Colonic mucosa (tissue), 4 donors: ENCODE measurements at regions not wholly inside any gene's neighbourhood (a gene's known extent, or its start where the extent isn't known, plus 50 kb on each side); places are given as distances from the start of the nearest gene placed in this dataset.

ENCODE experiments used
- DNase-seq: peaks from one replicate; pipeline ENCODE4 v3.0.0-alpha.2; 2020
- H3K27ac ChIP-seq: fragments of 200-600 bp; one replicate; pipeline ENCODE4 v1.8.0; 2021
- H3K27me3 ChIP-seq: fragments of 200-600 bp; one replicate; pipeline ENCODE4 v1.8.0; 2021
- H3K36me3 ChIP-seq: fragments of 200-600 bp; one replicate; pipeline ENCODE4 v1.8.0; 2021
- H3K4me1 ChIP-seq: fragments of 200-600 bp; one replicate; pipeline ENCODE4 v1.8.0; 2021; ENCODE audit warnings: mild to moderate bottlenecking
- H3K4me3 ChIP-seq: fragments of 200-600 bp; one replicate; pipeline ENCODE4 v1.8.0; 2021
- H3K9ac ChIP-seq, 2 donors: one replicate each; pipeline ENCODE4 v1.7.0; 2013; ENCODE audit warnings: control low read depth in 2 of 2, low read depth in 2 of 2, low read length in 2 of 2
- H3K9me3 ChIP-seq: fragments of 200-600 bp; one replicate; pipeline ENCODE4 v1.8.0; 2021
- CTCF ChIP-seq: fragments of 200-600 bp; IDR thresholded peaks from one replicate; pipeline ENCODE4 v1.8.0; 2022; ENCODE audit warnings: antibody characterized with exemption, mild to moderate bottlenecking
- intact Hi-C: fragments of 100-400 bp; cut with DNase I; formaldehyde crosslinking; loops from one replicate; pipeline ENCODE4 v1.14.1; 2022
- donor health status: healthy.
- donor health status: DM: no; HTN: no; CAD: no.
- donor health status: DM: no; HTN: no; CAD: no.

- no peak for TF ChIP-seq CTCF
- no peaks in the 10 kb centered on the region for H3K36me3 ChIP-seq
- no peak overlapping the region for H3K4me3 ChIP-seq
- no peak overlapping the region for H3K27ac ChIP-seq
- no peak overlapping the region for H3K9ac ChIP-seq
- intact Hi-C loops: no loop called here
- no peak for DNase-seq
- H3K4me1 ChIP-seq: no peaks in the 10 kb centered on the region
- no peaks in the 10 kb centered on the region for H3K9me3 ChIP-seq
- no peaks in the 10 kb centered on the region for H3K27me3 ChIP-seq
These were observed 314.9 kb upstream of the ATP11B start for GRCh38 chr3:182478369-182478768.

- Histone ChIP-seq H3K27ac (no peak overlapping the region), H3K9me3 (no peaks in the 10 kb centered on the region), H3K4me1 (no peaks in the 10 kb centered on the region), H3K36me3 (no peaks in the 10 kb centered on the region), H3K4me3 (no peak overlapping the region), H3K27me3 (no peaks in the 10 kb centered on the region), H3K9ac (no peak overlapping the region)
- TF ChIP-seq CTCF: no peak
- intact Hi-C loops: no loop called here
- no peak for DNase-seq
These were observed 313.6 kb upstream of the ATP11B start for GRCh38 chr3:182479419-182480336.

GRCh38 chr3:182482705-182483104 lies 310.6 kb upstream of the ATP11B start:
- no peak for TF ChIP-seq CTCF
- H3K9ac ChIP-seq: no peak overlapping the region
- no peak overlapping the region for H3K27ac ChIP-seq
- H3K27me3 ChIP-seq: no peaks in the 10 kb centered on the region
- no peaks in the 10 kb centered on the region for H3K9me3 ChIP-seq
- no peak overlapping the region for H3K4me3 ChIP-seq
- intact Hi-C loops: no loop called here
- H3K4me1 ChIP-seq: no peaks in the 10 kb centered on the region
- DNase-seq: no peak
- no peaks in the 10 kb centered on the region for H3K36me3 ChIP-seq

- Histone ChIP-seq H3K27ac (no peak overlapping the region), H3K4me3 (no peak overlapping the region), H3K9ac (no peak overlapping the region), H3K4me1 (no peaks in the 10 kb centered on the region), H3K9me3 (no peaks in the 10 kb centered on the region), H3K36me3 (no peaks in the 10 kb centered on the region), H3K27me3 (no peaks in the 10 kb centered on the region)
- DNase-seq: no peak
- intact Hi-C loops: no loop called here
- no peak for TF ChIP-seq CTCF
These were observed 308.6 kb upstream of the ATP11B start for GRCh38 chr3:182484682-182485081.

- Histone ChIP-seq H3K9ac (no peak overlapping the region), H3K27ac (no peak overlapping the region), H3K9me3 (no peaks in the 10 kb centered on the region), H3K27me3 (no peaks in the 10 kb centered on the region), H3K4me3 (no peak overlapping the region), H3K36me3 (no peaks in the 10 kb centered on the region), H3K4me1 (no peaks in the 10 kb centered on the region)
- DNase-seq: no peak
- intact Hi-C loops: no loop called here
- TF ChIP-seq CTCF: no peak
These were observed 308.0 kb upstream of the ATP11B start for GRCh38 chr3:182485301-182485700.
